ENCODE measurements at regions not wholly inside any gene's neighbourhood (a gene's known extent, or its start where the extent isn't known, plus 50 kb on each side); places are given as distances from the start of the nearest gene placed in this dataset.

DNA sequence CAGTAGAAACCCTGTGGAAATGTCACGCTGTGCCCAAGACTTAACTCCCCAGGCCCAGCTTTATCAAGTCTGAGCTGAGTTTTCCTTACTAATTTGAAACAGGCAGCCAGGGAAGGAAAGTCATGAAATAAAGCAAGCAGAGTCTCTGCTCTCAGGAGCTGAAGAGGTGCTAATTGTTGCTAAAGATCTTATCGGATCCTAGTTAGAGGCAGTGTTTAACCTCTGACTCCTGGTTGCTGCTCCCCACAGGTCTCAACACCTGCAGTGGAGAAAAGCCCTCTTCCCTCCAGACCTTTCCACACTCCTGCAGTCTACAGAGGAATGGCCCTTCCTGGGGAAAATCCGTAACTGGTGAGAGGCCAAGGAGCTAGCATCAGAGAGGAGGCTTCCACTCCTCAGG lies 628.2 kb downstream of the NTRK3 start:
- DNase-seq, result no peak

GRCh38 chr15:87626860-87627259 lies 629.7 kb downstream of the NTRK3 start:
- DNase-seq, result no peak

DNA sequence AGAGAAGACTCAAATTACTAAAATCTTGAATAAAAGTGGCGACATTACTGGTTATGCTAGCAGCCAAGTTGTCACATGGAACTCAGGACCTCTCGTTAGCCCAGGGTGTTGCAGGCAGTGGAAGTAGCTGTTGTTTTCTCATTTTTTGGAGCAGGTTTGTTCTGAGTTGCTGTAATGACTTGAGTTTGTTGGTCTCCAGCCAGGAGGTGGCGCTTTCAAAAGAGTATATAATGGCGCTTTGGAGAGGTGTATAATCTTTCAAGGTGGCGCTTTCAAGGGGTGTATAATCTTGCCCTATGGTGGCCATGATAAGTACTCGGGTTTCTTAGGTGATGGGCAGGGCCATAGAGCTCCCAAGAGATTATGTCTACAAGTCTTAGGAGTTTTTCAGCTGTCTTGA lies 632.7 kb downstream of the NTRK3 start:
- DNase-seq, result no peak

DNA sequence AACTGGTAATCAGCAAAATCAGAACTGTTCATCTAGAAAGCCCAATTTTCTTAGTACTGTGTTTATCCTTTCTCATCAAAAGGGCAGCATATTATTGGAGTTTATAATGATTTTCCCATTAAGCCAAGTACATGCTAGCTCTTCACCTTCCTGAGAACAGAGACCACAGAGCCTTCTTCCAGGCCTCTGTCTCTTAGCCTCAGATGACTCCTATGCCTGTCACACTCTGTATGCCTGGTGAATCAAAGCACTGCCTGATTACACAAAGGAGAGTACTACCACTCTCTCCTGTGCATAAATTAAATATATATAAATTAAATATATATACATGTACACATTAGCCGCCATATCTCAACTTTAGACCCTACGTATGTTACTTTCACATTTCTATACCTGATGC lies 636.1 kb downstream of the NTRK3 start:
- DNase-seq, result no peak

DNA sequence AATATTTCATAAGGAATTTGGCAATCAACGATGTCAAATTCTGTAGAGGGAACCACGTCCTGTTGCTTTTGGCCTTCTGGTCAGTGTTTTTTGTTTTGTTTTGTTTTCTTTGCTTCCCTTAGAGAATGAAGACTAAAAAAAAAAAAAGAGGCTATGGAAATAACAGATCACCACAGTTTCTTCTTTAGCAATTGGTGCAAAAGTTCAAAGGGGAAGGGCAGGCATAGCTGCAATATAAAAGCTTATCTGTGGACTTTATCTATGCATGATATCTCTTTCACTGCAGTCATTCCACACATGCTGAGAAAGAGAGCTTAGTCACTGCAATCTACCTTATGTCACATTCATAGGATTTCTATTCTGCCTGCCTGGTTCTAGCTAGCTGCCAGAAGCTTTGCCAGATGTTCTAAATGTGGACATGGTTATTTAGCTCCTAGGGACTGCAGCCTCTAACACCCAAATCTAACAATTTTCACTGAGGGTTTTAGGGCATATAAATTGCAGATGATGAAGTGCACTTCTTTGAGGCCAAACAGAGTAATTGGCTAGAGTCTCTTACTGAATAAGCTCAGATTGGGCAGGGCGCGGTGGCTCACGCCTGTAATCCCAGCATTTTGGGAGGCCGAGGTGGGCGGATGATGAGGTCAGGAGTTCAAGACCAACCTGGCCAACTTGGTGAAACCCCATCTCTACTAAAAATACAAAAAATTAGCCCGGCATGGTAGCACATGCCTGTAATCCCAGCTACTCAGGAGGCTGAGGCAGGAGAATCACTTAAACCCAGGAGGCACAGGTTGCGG lies 637.2 kb downstream of the NTRK3 start:
- no peak for DNase-seq

DNA sequence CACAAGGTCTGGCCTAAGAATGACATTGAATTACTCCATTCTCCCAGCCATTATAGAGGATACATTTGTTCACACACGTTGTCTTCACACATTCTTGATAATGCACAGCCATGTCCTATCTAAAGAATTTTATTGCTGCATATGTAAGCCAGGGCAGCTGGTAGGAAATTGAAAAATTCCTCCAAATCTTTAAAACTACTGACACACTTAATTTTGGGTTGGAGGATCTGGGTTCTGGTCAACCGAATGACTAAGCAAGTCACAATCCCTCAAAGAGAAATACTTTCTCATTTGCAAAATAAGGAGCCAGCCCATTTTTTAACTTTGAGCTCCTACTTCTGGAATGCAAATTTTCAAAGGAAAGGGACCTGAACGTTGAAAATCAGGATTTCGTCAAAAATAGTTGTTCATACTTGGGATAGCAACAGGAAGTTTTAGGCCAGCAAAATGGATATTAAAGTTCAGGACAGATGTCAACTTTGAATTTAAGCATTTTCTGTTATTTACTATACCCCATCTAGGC lies 638.3 kb downstream of the NTRK3 start:
- DNase-seq, result no peak

DNA sequence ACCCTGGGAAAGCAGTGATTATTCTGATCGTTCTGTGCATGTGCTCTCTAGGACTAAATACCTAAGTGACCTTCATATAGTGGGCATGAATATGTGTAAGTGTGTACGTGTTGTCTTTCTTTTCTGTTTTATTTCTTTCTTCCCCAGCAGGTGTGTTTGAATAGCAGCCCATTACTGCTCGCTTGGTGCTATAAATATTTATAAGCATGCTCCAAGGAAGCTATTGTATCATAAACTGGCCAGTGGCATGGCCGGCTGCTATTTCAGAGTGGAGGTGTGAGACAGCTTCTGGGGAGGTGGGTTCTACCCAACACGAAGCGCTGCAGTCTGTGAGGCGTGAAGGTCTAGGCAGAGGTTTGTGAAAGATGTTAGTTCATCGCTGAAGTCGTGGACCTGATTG lies 641.8 kb downstream of the NTRK3 start:
- no peak for DNase-seq

DNA sequence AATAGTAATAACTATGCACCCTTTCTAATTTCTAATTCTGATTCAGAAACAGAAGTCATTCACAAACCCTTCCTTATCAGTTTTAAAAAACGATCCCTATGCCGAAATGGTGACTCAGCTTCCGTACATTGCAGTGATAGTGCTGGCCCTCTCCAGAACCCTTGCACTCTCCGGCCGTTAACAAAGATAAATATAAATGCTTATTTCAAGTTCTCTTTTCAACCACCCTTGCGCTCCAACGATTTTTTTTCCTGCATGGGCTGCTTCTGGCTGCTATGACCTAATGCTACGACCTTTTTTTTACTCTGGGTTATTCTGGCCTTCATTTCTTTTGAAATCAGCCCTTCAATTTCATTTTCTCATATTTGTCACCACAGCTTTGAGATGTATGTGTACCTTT lies 646.2 kb downstream of the NTRK3 start:
- DNase-seq, result no peak

- no peak for DNase-seq
Measured at GRCh38 chr15:87609894-87610293, 646.6 kb downstream of the NTRK3 start.

- DNase-seq, result no peak
Measured at GRCh38 chr15:87609474-87609873, 647.1 kb downstream of the NTRK3 start.

GRCh38 chr15:87608238-87609028 lies 648.1 kb downstream of the NTRK3 start:
- no peak for DNase-seq

DNA sequence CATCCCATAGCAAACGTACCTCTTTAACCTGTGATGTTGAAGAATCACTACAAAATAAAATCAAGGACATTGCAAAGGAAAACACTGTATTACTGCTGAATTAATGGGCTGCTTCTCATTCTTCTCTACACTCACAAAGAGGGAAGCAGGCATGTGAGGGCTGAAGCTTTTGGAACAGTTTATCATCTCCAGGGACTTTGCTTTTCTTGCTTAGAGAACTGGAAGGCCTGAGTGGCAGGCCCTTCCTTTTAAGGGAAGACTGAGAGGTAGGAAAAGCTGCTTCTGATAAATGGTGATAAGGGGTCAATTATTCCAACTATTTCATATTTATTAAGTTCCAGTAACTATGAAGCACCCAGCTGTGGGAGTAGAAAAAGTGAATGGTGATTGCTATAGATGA lies 649.6 kb downstream of the NTRK3 start:
- no peak for DNase-seq

GRCh38 chr15:87604857-87605446 lies 651.6 kb downstream of the NTRK3 start:
- no peak for DNase-seq

GRCh38 chr15:87602371-87602770 lies 654.2 kb downstream of the NTRK3 start:
- no peak for DNase-seq

- no peak for DNase-seq
Measured at GRCh38 chr15:87599616-87600015, 656.9 kb downstream of the NTRK3 start.

GRCh38 chr15:87597346-87598052 lies 659.0 kb downstream of the NTRK3 start:
- DNase-seq, result no peak

- no peak for DNase-seq
Measured at GRCh38 chr15:87591582-87591981, 665.0 kb downstream of the NTRK3 start.

DNA sequence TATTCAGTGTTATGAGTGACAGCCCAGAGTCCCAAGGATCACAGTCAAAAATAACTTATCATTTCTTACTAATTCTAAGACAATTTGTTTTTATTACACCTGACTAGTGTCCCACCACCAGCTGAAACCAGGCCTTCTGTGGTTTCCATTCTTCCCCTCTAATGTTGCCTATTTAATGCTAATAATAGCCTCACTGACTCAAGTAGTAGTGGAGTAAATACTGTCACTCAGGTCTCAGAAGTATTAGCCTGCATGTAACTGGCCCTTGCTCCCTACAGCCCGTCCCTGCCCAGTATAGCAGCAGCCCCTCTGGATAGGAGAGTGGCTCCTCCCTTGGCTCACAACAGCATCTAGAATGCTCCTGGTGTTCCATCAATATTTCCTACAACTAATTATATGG lies 665.5 kb downstream of the NTRK3 start:
- no peak for DNase-seq

DNA sequence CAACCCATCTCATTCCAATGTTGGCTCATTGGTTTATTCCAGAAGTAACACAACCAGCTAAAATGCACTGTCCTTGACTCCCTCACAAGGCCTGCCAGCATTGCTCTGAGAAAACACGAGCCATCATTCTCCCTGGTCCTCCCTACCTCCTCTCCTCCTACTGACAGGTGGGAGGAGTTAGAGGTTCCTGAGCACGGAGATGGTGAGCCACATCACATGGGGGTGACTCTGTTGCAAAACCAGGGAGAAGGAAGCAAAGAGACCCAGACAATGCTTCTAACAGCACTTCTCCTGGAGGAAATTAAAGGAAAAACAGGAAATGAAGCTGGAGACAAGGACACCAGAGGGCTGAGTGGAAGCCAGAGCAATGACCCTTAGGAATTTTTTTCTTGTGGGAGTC lies 667.4 kb downstream of the NTRK3 start:
- no peak for DNase-seq

- DNase-seq, result no peak
Measured at GRCh38 chr15:87582169-87582568, 674.4 kb downstream of the NTRK3 start.

DNA sequence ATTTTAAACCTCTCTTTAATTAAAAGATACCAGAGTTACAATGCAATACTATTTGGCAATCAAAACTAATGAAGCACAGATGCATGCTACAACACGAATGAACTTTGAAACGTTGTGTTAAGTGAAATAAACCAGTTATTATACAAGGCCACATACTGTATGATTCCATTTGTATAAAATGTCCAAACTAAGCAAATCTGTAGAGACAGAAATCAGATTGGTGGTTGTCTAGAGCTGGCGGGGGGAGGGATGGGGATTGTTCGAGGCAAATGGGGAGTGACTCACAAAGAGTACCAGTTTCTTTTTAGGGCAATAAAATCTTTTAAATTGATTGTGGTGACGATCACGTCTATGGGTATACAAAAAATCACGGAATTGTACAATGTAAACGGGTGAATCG lies 677.0 kb downstream of the NTRK3 start:
- DNase-seq, result no peak

DNA sequence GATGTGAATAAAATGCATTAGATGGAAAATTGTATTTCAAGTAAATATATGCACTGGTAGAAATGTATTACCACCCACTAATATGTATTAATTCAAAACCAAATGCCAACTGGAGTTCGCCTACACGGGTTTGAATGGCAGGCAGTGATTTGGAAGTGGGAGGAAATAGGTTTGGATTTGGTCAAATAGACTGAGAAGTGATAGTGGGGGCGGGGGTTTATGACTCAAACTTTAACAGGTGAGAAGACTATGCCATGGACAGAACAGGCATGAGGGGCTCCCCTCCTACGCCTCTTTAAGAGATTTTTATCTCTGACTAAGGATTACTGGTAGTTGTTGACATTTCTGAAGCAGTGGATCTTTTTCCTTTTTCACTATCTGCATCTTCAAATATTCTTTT lies 677.8 kb downstream of the NTRK3 start:
- DNase-seq, result no peak

GRCh38 chr15:87577336-87577735 lies 679.2 kb downstream of the NTRK3 start:
- DNase-seq, result no peak
